PFSK-1 (cell line): ENCODE measurements at regions not wholly inside any gene's neighbourhood (a gene's known extent, or its start where the extent isn't known, plus 50 kb on each side); places are given as distances from the start of the nearest gene placed in this dataset.

Experiments used
- POLR2AphosphoS5 ChIP-seq: IDR thresholded peaks from 2 replicates; pipeline ENCODE4 v1.6.1; 2012; ENCODE audit warnings: low read depth, mild to moderate bottlenecking, control low read depth, low read length, moderate library complexity
- SIN3A ChIP-seq: IDR thresholded peaks from 2 replicates; pipeline ENCODE4 v1.6.1; 2012; ENCODE audit warnings: mild to moderate bottlenecking, low read length, moderate library complexity, borderline replicate concordance; ENCODE audit not compliant: insufficient read depth
- TAF1 ChIP-seq: IDR thresholded peaks from 2 replicates; pipeline ENCODE4 v1.6.1; 2012; ENCODE audit warnings: low read length, control low read depth, borderline replicate concordance; ENCODE audit not compliant: insufficient read depth

- no peak for TF ChIP-seq POLR2AphosphoS5
- no peak for TF ChIP-seq SIN3A
- TF ChIP-seq TAF1 = no peak
Measured at GRCh38 chr3:30538791-30539190, 67.6 kb upstream of the TGFBR2 start.
